SU-DHL-6 (cell line): ENCODE measurements at regions not wholly inside any gene's neighbourhood (a gene's known extent, or its start where the extent isn't known, plus 50 kb on each side); places are given as distances from the start of the nearest gene placed in this dataset.

Experiments
- H2AFZ ChIP-seq: fragments of 200-600 bp; sonication (generic); 2 replicates; pipeline ENCODE4 v1.6.1; 2014; ENCODE audit warnings: low read depth, mild to moderate bottlenecking, moderate library complexity, mixed read lengths, antibody characterized with exemption, low read length; ENCODE audit not compliant: severe bottlenecking
- H3F3A ChIP-seq: fragments of 200-600 bp; shearing (Covaris generic); 2 replicates; pipeline ENCODE4 v1.6.0; 2016; ENCODE audit warnings: antibody characterized with exemption, mild to moderate bottlenecking; ENCODE audit not compliant: insufficient read depth
- H3K27ac ChIP-seq: fragments of 200-600 bp; sonication (generic); 2 replicates; pipeline ENCODE4 v1.5.1; 2016; ENCODE audit warnings: low read depth, mild to moderate bottlenecking, low read length, moderate library complexity, mixed read lengths
- H3K27me3 ChIP-seq: fragments of 200-600 bp; sonication (generic), shearing (Covaris generic); 2 replicates; pipeline ENCODE4 v1.6.0; 2014; ENCODE audit warnings: mild to moderate bottlenecking, low read length
- H3K36me3 ChIP-seq: fragments of 200-600 bp; sonication (generic); 2 replicates; pipeline ENCODE4 v1.6.1; 2014; ENCODE audit warnings: mild to moderate bottlenecking, low read length, mixed read lengths
- H3K4me2 ChIP-seq: fragments of 300-600, 200-600 bp; shearing (Covaris generic), sonication (generic); 2 replicates; pipeline ENCODE4 v1.6.0; 2014; ENCODE audit warnings: low read length, low read depth, mild to moderate bottlenecking; ENCODE audit not compliant: poor library complexity, severe bottlenecking
- H3K4me3 ChIP-seq: fragments of 200-600 bp; sonication (generic); 2 replicates; pipeline ENCODE4 v1.5.1; 2014; ENCODE audit warnings: antibody characterized with exemption, low read length, mild to moderate bottlenecking, mixed read lengths; ENCODE audit not compliant: insufficient read depth, poor library complexity, severe bottlenecking
- H3K79me2 ChIP-seq: fragments of 200-600 bp; sonication (generic); 2 replicates; pipeline ENCODE4 v1.6.1; 2014; ENCODE audit warnings: mild to moderate bottlenecking, low read length, moderate library complexity; ENCODE audit not compliant: insufficient read depth
- H3K9ac ChIP-seq: fragments of 200-600 bp; sonication (generic); 2 replicates; pipeline ENCODE4 v1.7.0; 2014; ENCODE audit warnings: mild to moderate bottlenecking, low read length
- H3K9me2 ChIP-seq: fragments of 200-600 bp; sonication (generic); replicated peaks from 2 replicates; pipeline ENCODE4 v1.6.1; 2014; ENCODE audit warnings: low read length; ENCODE audit not compliant: insufficient read depth
- H3K9me3 ChIP-seq: fragments of 200-600 bp; sonication (generic); 2 replicates; pipeline ENCODE4 v1.6.1; 2014; ENCODE audit warnings: low read length, mixed read lengths; ENCODE audit not compliant: insufficient read depth
- H4K20me1 ChIP-seq: fragments of 200-600 bp; sonication (generic); 2 replicates; pipeline ENCODE4 v1.6.1; 2014; ENCODE audit warnings: low read depth, mild to moderate bottlenecking, antibody characterized with exemption, low read length, moderate library complexity, mixed read lengths
- CTCF ChIP-seq: fragments of 200-600 bp; sonication (generic); IDR thresholded peaks from one replicate; pipeline ENCODE4 v1.5.1; 2017; ENCODE audit warnings: antibody characterized with exemption, mild to moderate bottlenecking, low read length, moderate library complexity; ENCODE audit not compliant: insufficient read depth, poor library complexity, severe bottlenecking
- EZH2phosphoT487 ChIP-seq: fragments of 200-600 bp; sonication (generic), shearing (Covaris generic); conservative IDR thresholded peaks from 2 replicates; pipeline ENCODE4 v1.6.1; 2018; ENCODE audit warnings: mild to moderate bottlenecking, antibody characterized with exemption, low read length, moderate library complexity, mixed read lengths

- no peaks in the 10 kb centered on the region for H4K20me1 ChIP-seq
- H3K27ac ChIP-seq: no peak overlapping the region
- no peak overlapping the region for H2AFZ ChIP-seq
- H3K4me3 ChIP-seq: no peak overlapping the region
- no peaks in the 10 kb centered on the region for H3K36me3 ChIP-seq
- no peaks in the 10 kb centered on the region for H3K79me2 ChIP-seq
- H3K9ac ChIP-seq: no peak overlapping the region
- H3F3A ChIP-seq: no peaks in the 10 kb centered on the region
- no peaks in the 10 kb centered on the region for H3K9me3 ChIP-seq
- H3K4me2 ChIP-seq: no peak overlapping the region
- no peaks in the 10 kb centered on the region for H3K9me2 ChIP-seq
- H3K27me3 ChIP-seq: no peaks in the 10 kb centered on the region
- TF ChIP-seq EZH2phosphoT487: no peak
- no peak for TF ChIP-seq CTCF
These were observed 151.0 kb upstream of the RFX3 start for GRCh38 chr9:3676766-3677165.

- no peaks in the 10 kb centered on the region for H3K79me2 ChIP-seq
- H3K9me2 ChIP-seq: no peaks in the 10 kb centered on the region
- H3K4me2 ChIP-seq: no peak overlapping the region
- no peaks in the 10 kb centered on the region for H3K9me3 ChIP-seq
- H3K36me3 ChIP-seq: no peaks in the 10 kb centered on the region
- H3K9ac ChIP-seq: no peak overlapping the region
- no peaks in the 10 kb centered on the region for H3K27me3 ChIP-seq
- no peak for TF ChIP-seq EZH2phosphoT487
- no peak for TF ChIP-seq CTCF
- no peak overlapping the region for H3K4me3 ChIP-seq
- H3K27ac ChIP-seq: no peak overlapping the region
- H4K20me1 ChIP-seq: no peaks in the 10 kb centered on the region
- no peak overlapping the region for H2AFZ ChIP-seq
- H3F3A ChIP-seq: no peaks in the 10 kb centered on the region
These were observed 150.1 kb upstream of the RFX3 start for GRCh38 chr9:3675946-3676345.

GRCh38 chr9:3674561-3674960, 148.8 kb upstream of the RFX3 start:
- H3K27ac ChIP-seq: no peak overlapping the region
- no peaks in the 10 kb centered on the region for H3K27me3 ChIP-seq
- H4K20me1 ChIP-seq: no peaks in the 10 kb centered on the region
- TF ChIP-seq EZH2phosphoT487 (no peak), CTCF (no peak)
- H2AFZ ChIP-seq: no peak overlapping the region
- H3F3A ChIP-seq: no peaks in the 10 kb centered on the region
- no peak overlapping the region for H3K4me2 ChIP-seq
- no peaks in the 10 kb centered on the region for H3K9me2 ChIP-seq
- H3K9me3 ChIP-seq: no peaks in the 10 kb centered on the region
- H3K9ac ChIP-seq: no peak overlapping the region
- no peaks in the 10 kb centered on the region for H3K79me2 ChIP-seq
- H3K36me3 ChIP-seq: no peaks in the 10 kb centered on the region
- H3K4me3 ChIP-seq: no peak overlapping the region

GRCh38 chr9:3672399-3672798, 146.6 kb upstream of the RFX3 start:
- Histone ChIP-seq H3K36me3 (no peaks in the 10 kb centered on the region), H3K4me3 (no peak overlapping the region), H3F3A (no peaks in the 10 kb centered on the region), H3K4me2 (no peak overlapping the region), H3K9me3 (no peaks in the 10 kb centered on the region), H4K20me1 (no peaks in the 10 kb centered on the region), H3K27ac (no peak overlapping the region), H3K79me2 (no peaks in the 10 kb centered on the region), H3K27me3 (no peaks in the 10 kb centered on the region), H2AFZ (no peak overlapping the region), H3K9me2 (no peaks in the 10 kb centered on the region), H3K9ac (no peak overlapping the region)
- TF ChIP-seq CTCF (no peak), EZH2phosphoT487 (no peak)
